T1000 (cell line): ENCODE measurements at regions not wholly inside any gene's neighbourhood (a gene's known extent, or its start where the extent isn't known, plus 50 kb on each side); places are given as distances from the start of the nearest gene placed in this dataset.
"Not testable (repeated sequence)": the region's sequence is repeated elsewhere in the genome, so short reads cannot be mapped to it uniquely, and the experiment has no call there.

Source experiments
- DNase-seq: peaks from one replicate; lab custom pipeline; 2025; ENCODE audit warnings: mixed read lengths; lab: John Stamatoyannopoulos, UW

- peak; percentile 53 for DNase-seq
Observed at GRCh38 chrX:44675362-44676024, 132.8 kb upstream of the FUNDC1 start.

GRCh38 chrX:44674906-44675305, 132.2 kb upstream of the FUNDC1 start:
- DNase-seq = no peak

GRCh38 chrX:44669626-44670025, 127.0 kb upstream of the FUNDC1 start:
- no peak for DNase-seq

GRCh38 chrX:44667771-44668170, 125.1 kb upstream of the FUNDC1 start:
- DNase-seq = no peak

- DNase-seq = not testable (repeated sequence)
Observed at GRCh38 chrX:44657718-44658246, 115.1 kb upstream of the FUNDC1 start.

DNA sequence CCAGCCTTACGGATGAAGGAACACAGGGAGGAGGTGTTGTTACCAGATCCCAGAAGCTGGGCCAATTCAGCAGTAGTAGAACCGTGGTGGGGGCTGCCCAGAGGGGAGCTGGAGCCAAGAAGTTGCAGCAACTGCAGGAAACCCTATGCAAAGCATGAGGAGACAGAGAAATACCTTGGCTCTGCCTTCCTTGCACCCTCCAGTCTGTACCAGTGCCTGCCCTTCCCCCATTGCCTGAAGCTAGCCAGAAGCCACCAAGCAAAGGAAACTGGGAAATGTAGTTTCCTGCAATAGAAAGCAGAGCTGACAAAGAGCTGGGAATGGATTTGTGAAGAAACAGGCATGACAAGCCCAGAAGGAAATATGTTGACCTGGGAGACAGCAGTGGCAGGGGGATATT, 108.7 kb upstream of the FUNDC1 start:
- DNase-seq = no peak

DNA sequence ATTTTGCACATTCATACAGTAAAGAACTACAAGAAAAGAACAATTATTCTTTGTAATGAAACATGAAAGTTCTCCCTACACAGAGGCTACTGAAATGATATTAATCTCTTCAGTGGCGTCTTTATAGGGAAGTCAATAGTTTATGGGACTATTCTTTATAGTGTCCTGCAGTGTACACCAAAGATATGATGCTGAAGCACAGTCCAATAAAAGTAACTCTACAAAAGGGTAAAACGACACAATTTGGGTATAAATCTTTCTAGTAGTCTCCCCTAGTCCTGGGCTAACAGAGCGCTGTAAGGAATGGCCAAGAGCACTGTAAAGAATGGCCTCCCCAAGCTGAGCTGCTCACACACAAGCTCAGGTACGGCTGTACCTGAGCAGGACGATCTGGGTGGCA, 101.1 kb upstream of the FUNDC1 start:
- no peak for DNase-seq

DNA sequence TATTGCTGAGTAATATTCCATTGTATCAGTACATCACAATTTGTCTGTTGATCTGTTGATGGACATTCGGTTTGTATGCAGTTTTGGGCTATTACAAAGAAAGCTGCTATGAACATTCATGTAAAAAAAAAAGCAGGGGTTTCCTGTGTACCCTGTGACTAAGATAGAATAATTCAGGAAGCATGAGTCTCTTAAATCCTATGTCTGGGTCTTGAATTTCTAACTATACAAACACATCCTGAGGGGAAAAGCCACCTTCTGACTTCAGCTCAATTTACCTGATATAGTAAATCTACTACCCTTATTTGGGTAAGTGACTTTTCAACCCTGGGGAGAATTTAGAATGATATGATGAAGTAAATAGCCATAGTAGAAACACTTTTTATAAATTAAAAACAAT, 94.6 kb upstream of the FUNDC1 start:
- no peak for DNase-seq

DNA sequence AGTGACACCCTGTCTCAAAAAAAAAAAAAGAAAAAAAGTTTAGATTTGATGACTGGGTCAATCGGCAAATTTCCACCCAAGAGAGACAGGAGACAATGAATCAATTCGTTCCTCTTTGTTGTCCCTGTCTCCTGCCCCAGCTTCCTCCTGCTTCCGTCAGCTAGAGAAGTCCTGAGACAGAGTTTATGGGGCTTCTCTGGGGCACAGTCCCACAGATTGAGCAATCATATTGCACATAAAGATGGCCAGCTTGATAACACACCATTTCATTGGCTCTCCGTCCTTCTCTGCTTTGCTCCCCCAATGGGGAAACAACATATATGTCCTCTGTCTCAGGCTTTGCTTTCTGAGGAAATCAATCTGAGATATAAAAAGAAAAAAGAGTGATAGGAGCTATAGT, 78.4 kb upstream of the FUNDC1 start:
- no peak for DNase-seq

- no peak for DNase-seq
Observed at GRCh38 chrX:44619039-44619438, 76.4 kb upstream of the FUNDC1 start.

- DNase-seq = no peak
Observed at GRCh38 chrX:44596277-44596676, 53.6 kb upstream of the FUNDC1 start.
